ENCODE measurements at regions not wholly inside any gene's neighbourhood (a gene's known extent, or its start where the extent isn't known, plus 50 kb on each side); places are given as distances from the start of the nearest gene placed in this dataset.

DNA sequence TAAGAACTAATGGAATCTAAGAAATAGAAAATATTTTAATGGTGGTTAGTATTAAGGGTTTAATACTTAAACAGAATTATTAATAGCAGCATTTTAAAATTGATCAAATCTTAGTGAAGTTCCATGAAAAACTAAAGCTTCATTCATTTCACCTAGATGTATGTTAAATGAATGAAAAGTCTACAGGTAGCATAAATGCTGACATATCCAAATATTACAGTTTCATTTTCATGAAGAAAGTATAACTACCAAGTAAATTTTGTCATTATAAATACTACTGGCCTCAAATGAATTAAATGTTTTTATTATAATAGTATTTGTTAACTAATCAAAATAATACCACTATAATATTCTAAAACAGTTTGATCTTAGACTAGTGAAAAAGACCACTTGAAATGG, 403.3 kb downstream of the LIG4 start:
- intact Hi-C loops (cut with DNase I) = no loop called here
- Histone ChIP-seq H3K36me3 (no peaks in the 10 kb centered on the region), H3K4me3 (no peak overlapping the region), H3K9me3 (no peaks in the 10 kb centered on the region), H3K27ac (no peak overlapping the region), H3K4me1 (no peaks in the 10 kb centered on the region), H3K27me3 (no peaks in the 10 kb centered on the region)
- TF ChIP-seq POLR2A (IDR thresholded peaks at IDR 0.05) = no peak
- TF ChIP-seq, protein P1, sequence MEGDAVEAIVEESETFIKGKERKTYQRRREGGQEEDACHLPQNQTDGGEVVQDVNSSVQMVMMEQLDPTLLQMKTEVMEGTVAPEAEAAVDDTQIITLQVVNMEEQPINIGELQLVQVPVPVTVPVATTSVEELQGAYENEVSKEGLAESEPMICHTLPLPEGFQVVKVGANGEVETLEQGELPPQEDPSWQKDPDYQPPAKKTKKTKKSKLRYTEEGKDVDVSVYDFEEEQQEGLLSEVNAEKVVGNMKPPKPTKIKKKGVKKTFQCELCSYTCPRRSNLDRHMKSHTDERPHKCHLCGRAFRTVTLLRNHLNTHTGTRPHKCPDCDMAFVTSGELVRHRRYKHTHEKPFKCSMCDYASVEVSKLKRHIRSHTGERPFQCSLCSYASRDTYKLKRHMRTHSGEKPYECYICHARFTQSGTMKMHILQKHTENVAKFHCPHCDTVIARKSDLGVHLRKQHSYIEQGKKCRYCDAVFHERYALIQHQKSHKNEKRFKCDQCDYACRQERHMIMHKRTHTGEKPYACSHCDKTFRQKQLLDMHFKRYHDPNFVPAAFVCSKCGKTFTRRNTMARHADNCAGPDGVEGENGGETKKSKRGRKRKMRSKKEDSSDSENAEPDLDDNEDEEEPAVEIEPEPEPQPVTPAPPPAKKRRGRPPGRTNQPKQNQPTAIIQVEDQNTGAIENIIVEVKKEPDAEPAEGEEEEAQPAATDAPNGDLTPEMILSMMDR (IDR thresholded peaks at IDR 0.05) = no peak
- ATAC-seq (no peak), DNase-seq (no peak)

GRCh38 chr13:107811233-107812013, 403.9 kb downstream of the LIG4 start:
- ATAC-seq (no peak), DNase-seq (no peak)
- Histone ChIP-seq H3K4me1 (no peaks in the 10 kb centered on the region), H3K9me3 (no peaks in the 10 kb centered on the region), H3K27me3 (no peaks in the 10 kb centered on the region), H3K4me3 (no peak overlapping the region), H3K36me3 (no peaks in the 10 kb centered on the region), H3K27ac (no peak overlapping the region)
- TF ChIP-seq POLR2A (IDR thresholded peaks at IDR 0.05) = no peak
- TF ChIP-seq, protein P1 (IDR thresholded peaks at IDR 0.05) = no peak
- intact Hi-C loops (cut with DNase I) = no loop called here
- 52% methylated on average over 2 of the region's 2 CpGs for WGBS (ENCODE audit: insufficient coverage, low coverage, low lambda C conversion rate, missing lambda C conversion rate)

- no peak overlapping the region for H3K27ac ChIP-seq
- ATAC-seq (no peak), DNase-seq (no peak)
- intact Hi-C loops (cut with DNase I) = no loop called here
- WGBS (ENCODE audit: insufficient coverage, low coverage, low lambda C conversion rate, missing lambda C conversion rate) = 35% methylated on average over 3 of the region's 3 CpGs
- H3K9me3 ChIP-seq = no peaks in the 10 kb centered on the region
- no peaks in the 10 kb centered on the region for H3K27me3 ChIP-seq
- TF ChIP-seq, protein P1 (IDR thresholded peaks at IDR 0.05) = no peak
- TF ChIP-seq POLR2A (IDR thresholded peaks at IDR 0.05) = no peak
- no peaks in the 10 kb centered on the region for H3K4me1 ChIP-seq
- no peak overlapping the region for H3K4me3 ChIP-seq
- no peaks in the 10 kb centered on the region for H3K36me3 ChIP-seq
These were observed 406.2 kb downstream of the LIG4 start for GRCh38 chr13:107809125-107809524.

GRCh38 chr13:107808389-107808788, 406.9 kb downstream of the LIG4 start:
- H3K27ac ChIP-seq = no peak overlapping the region
- no peak for DNase-seq
- no peaks in the 10 kb centered on the region for H3K27me3 ChIP-seq
- ATAC-seq = no peak
- H3K36me3 ChIP-seq = no peaks in the 10 kb centered on the region
- H3K9me3 ChIP-seq = no peaks in the 10 kb centered on the region
- H3K4me1 ChIP-seq = no peaks in the 10 kb centered on the region
- TF ChIP-seq, protein P1 (IDR thresholded peaks at IDR 0.05) = no peak
- TF ChIP-seq POLR2A (IDR thresholded peaks at IDR 0.05) = no peak
- 50% methylated on average over 3 of the region's 3 CpGs for WGBS (ENCODE audit: insufficient coverage, low coverage, low lambda C conversion rate, missing lambda C conversion rate)
- H3K4me3 ChIP-seq = no peak overlapping the region
- intact Hi-C loops (cut with DNase I) = no loop called here
